Nephron (organoid): ENCODE measurements at regions not wholly inside any gene's neighbourhood (a gene's known extent, or its start where the extent isn't known, plus 50 kb on each side); places are given as distances from the start of the nearest gene placed in this dataset.
A peak's percentile ranks its signal among the peaks of the same experiment; 100 is the strongest.

Experiments
- H3K27ac Mint-ChIP-seq, 3 experiments: 2 replicates each; pipeline ENCODE4 v1.8.0; 2020; ENCODE audit warnings: mixed read lengths in 3 of 3, mild to moderate bottlenecking in 2 of 3, moderate library complexity in 1 of 3
- H3K27me3 Mint-ChIP-seq: 2 replicates; pipeline ENCODE4 v1.8.0; 2021; ENCODE audit warnings: low read depth, mild to moderate bottlenecking, moderate library complexity, mixed read lengths
- H3K36me3 Mint-ChIP-seq: 2 replicates; pipeline ENCODE4 v1.8.0; 2020; ENCODE audit warnings: low read depth, mixed read lengths
- H3K4me1 Mint-ChIP-seq: 2 replicates; pipeline ENCODE4 v1.8.0; 2020; ENCODE audit warnings: mixed read lengths
- H3K4me3 Mint-ChIP-seq, 3 experiments: 2 replicates each; pipeline ENCODE4 v1.8.0; 2020; ENCODE audit warnings: mild to moderate bottlenecking in 3 of 3, mixed read lengths in 3 of 3, moderate library complexity in 2 of 3
- H3K9me3 Mint-ChIP-seq: 2 replicates; pipeline ENCODE4 v1.8.0; 2020; ENCODE audit warnings: mixed read lengths
- CTCF ChIP-seq, 3 experiments: fragments of 200-600 bp; sonication (generic); IDR thresholded peaks; one replicate each; pipeline ENCODE4 v1.5.0; 2021; ENCODE audit warnings: antibody characterized with exemption in 3 of 3; ENCODE audit not compliant: unreplicated experiment in 3 of 3

GRCh38 chr6:98033617-98034016 is 750.6 kb upstream of the MMS22L start:
- no peak overlapping the region for H3K27ac Mint-ChIP-seq
- H3K36me3 Mint-ChIP-seq: no peaks in the 10 kb centered on the region
- H3K9me3 Mint-ChIP-seq: no peaks in the 10 kb centered on the region
- no peak overlapping the region for H3K4me3 Mint-ChIP-seq
- H3K27me3 Mint-ChIP-seq: peaks cover 5% of the 10 kb centered on the region
- TF ChIP-seq CTCF (IDR thresholded peaks at IDR 0.05; ENCODE audit: unreplicated experiment in 3 of 3): no peak
- H3K4me1 Mint-ChIP-seq: no peaks in the 10 kb centered on the region

GRCh38 chr6:98036344-98036923 is 753.4 kb upstream of the MMS22L start:
- Mint-ChIP-seq H3K9me3 (no peaks in the 10 kb centered on the region), H3K27ac (peak overlapping the region in 1 of 3 experiments; percentile 8), H3K36me3 (no peaks in the 10 kb centered on the region), H3K4me1 (peaks cover 13% of the 10 kb centered on the region), H3K4me3 (no peak overlapping the region), H3K27me3 (peaks cover 9% of the 10 kb centered on the region)
- TF ChIP-seq CTCF (IDR thresholded peaks at IDR 0.05; ENCODE audit: unreplicated experiment in 3 of 3): no peak

- no peaks in the 10 kb centered on the region for H3K9me3 Mint-ChIP-seq
- H3K27me3 Mint-ChIP-seq: peaks cover 9% of the 10 kb centered on the region
- H3K4me1 Mint-ChIP-seq: peaks cover 13% of the 10 kb centered on the region
- H3K36me3 Mint-ChIP-seq: no peaks in the 10 kb centered on the region
- H3K4me3 Mint-ChIP-seq: no peak overlapping the region
- TF ChIP-seq CTCF (IDR thresholded peaks at IDR 0.05; ENCODE audit: unreplicated experiment in 3 of 3): no peak
- no peak overlapping the region for H3K27ac Mint-ChIP-seq
Observed at GRCh38 chr6:98037571-98037970, 754.6 kb upstream of the MMS22L start.

- H3K4me1 Mint-ChIP-seq: peaks cover 18% of the 10 kb centered on the region
- no peaks in the 10 kb centered on the region for H3K36me3 Mint-ChIP-seq
- peaks cover 9% of the 10 kb centered on the region for H3K27me3 Mint-ChIP-seq
- no peak overlapping the region for H3K27ac Mint-ChIP-seq
- no peak for TF ChIP-seq CTCF (IDR thresholded peaks at IDR 0.05; ENCODE audit: unreplicated experiment in 3 of 3)
- no peaks in the 10 kb centered on the region for H3K9me3 Mint-ChIP-seq
- no peak overlapping the region for H3K4me3 Mint-ChIP-seq
Observed at GRCh38 chr6:98039443-98039842, 756.4 kb upstream of the MMS22L start.

GRCh38 chr6:98039904-98040607 is 757.0 kb upstream of the MMS22L start:
- peak; percentile 29 to 52 (median 39) for TF ChIP-seq CTCF (IDR thresholded peaks at IDR 0.05; ENCODE audit: unreplicated experiment in 3 of 3)

GRCh38 chr6:98041056-98041455 is 758.0 kb upstream of the MMS22L start:
- H3K36me3 Mint-ChIP-seq: no peaks in the 10 kb centered on the region
- no peak for TF ChIP-seq CTCF (IDR thresholded peaks at IDR 0.05; ENCODE audit: unreplicated experiment in 3 of 3)
- no peak overlapping the region for H3K4me3 Mint-ChIP-seq
- no peak overlapping the region for H3K27ac Mint-ChIP-seq
- H3K4me1 Mint-ChIP-seq: peaks cover 18% of the 10 kb centered on the region
- H3K9me3 Mint-ChIP-seq: no peaks in the 10 kb centered on the region
- H3K27me3 Mint-ChIP-seq: peaks cover 13% of the 10 kb centered on the region

More at GRCh38 chr6:98039904-98040607, 757.0 kb upstream of the MMS22L start:
- Mint-ChIP-seq H3K27ac (no peak overlapping the region), H3K4me1 (peaks cover 18% of the 10 kb centered on the region), H3K9me3 (no peaks in the 10 kb centered on the region), H3K36me3 (no peaks in the 10 kb centered on the region), H3K4me3 (no peak overlapping the region), H3K27me3 (peaks cover 10% of the 10 kb centered on the region)
